WERI-Rb-1 (cell line): ENCODE measurements at regions not wholly inside any gene's neighbourhood (a gene's known extent, or its start where the extent isn't known, plus 50 kb on each side); places are given as distances from the start of the nearest gene placed in this dataset.

Experiments
- DNase-seq: peaks from one replicate; pipeline ENCODE4 v3.0.0-alpha.2; 2020
- H3K27ac ChIP-seq: fragments of 250-450 bp; sonication (Bioruptor Pico); 2 replicates; pipeline ENCODE4 v1.5.1; 2020; ENCODE audit warnings: mild to moderate bottlenecking, moderate library complexity
- H3K27me3 ChIP-seq: fragments of 250-450 bp; sonication (Bioruptor Pico); 2 replicates; pipeline ENCODE4 v1.5.1; 2021; ENCODE audit warnings: mild to moderate bottlenecking, low read depth, moderate library complexity; ENCODE audit not compliant: insufficient read depth, severe bottlenecking
- H3K36me3 ChIP-seq: fragments of 250-450 bp; sonication (Bioruptor Pico); 2 replicates; pipeline ENCODE4 v1.5.1; 2020; ENCODE audit warnings: mild to moderate bottlenecking, moderate library complexity
- H3K4me3 ChIP-seq: 2 replicates; pipeline ENCODE4 v1.5.1; 2011; ENCODE audit warnings: low read depth, mild to moderate bottlenecking, control low read depth, low read length
- H3K9me3 ChIP-seq: fragments of 250-450 bp; sonication (Bioruptor Pico); 2 replicates; pipeline ENCODE4 v1.5.1; 2021; ENCODE audit warnings: mild to moderate bottlenecking, moderate library complexity; ENCODE audit not compliant: severe bottlenecking
- TF ChIP-seq, protein P1 (sequence below): IDR thresholded peaks from 2 replicates; pipeline ENCODE4 v1.5.1; 2011; ENCODE audit warnings: low read depth, mild to moderate bottlenecking, control low read depth, inconsistent platforms, low read length

DNA sequence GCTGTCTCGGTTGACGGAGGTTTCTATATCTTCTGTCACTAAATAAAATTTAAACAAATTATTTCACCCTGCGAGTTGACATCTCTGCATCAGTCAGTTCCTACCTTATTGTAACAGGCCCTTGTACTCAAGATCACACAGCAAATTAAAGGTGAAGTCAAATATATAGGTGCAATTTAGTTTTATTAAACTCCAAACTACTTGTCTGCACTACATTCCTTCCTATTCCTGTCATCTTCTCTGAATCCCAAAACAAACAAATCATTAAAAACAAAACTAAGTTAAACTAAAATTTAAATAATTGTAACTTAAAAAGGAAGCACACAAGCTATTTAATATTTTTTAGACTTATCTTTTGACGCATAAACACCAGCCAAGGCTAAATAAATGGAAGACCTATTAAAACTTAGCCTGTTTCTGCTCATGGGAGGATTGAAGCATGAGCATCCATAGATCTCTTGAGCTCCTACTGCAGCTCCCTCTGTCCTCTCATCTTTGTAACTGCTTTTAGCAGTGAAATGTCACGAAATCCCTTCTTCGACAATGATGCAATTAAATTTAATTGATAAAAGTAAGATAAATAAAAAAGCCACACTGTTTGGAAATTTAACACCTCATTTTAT lies 1152.3 kb upstream of the GJE1 start:
- Histone ChIP-seq H3K4me3 (no peak overlapping the region), H3K36me3 (no peaks in the 10 kb centered on the region)
- no peak for DNase-seq

DNA sequence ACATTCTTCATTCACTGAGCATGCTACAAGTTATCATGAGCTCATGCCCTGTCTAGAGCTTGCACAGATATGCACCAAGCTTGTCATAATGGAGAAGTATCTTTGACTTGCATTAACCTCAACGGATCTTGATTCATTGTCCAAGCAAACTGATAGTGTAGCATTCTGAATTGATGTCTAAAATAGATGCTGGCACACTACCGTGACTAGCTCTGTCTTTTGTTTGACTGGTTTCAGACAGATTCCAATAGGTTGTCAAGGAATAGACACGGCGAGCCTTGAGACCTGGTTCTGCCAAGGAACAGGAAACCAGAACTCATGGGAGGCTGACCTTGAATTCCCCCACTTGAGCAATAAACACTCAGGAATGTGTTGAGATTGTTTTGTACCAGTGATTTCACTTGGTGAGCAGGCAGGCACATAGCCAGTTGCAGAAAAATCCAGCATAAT lies 1153.1 kb upstream of the GJE1 start:
- TF ChIP-seq, protein P1, sequence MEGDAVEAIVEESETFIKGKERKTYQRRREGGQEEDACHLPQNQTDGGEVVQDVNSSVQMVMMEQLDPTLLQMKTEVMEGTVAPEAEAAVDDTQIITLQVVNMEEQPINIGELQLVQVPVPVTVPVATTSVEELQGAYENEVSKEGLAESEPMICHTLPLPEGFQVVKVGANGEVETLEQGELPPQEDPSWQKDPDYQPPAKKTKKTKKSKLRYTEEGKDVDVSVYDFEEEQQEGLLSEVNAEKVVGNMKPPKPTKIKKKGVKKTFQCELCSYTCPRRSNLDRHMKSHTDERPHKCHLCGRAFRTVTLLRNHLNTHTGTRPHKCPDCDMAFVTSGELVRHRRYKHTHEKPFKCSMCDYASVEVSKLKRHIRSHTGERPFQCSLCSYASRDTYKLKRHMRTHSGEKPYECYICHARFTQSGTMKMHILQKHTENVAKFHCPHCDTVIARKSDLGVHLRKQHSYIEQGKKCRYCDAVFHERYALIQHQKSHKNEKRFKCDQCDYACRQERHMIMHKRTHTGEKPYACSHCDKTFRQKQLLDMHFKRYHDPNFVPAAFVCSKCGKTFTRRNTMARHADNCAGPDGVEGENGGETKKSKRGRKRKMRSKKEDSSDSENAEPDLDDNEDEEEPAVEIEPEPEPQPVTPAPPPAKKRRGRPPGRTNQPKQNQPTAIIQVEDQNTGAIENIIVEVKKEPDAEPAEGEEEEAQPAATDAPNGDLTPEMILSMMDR, result no peak
- Histone ChIP-seq H3K4me3 (no peak overlapping the region), H3K27me3 (no peaks in the 10 kb centered on the region), H3K36me3 (no peaks in the 10 kb centered on the region), H3K27ac (no peak overlapping the region), H3K9me3 (no peaks in the 10 kb centered on the region)
- DNase-seq, result no peak

More for the DNA sequence above, 1152.3 kb upstream of the GJE1 start:
- no peak overlapping the region for H3K27ac ChIP-seq
- H3K9me3 ChIP-seq, result no peaks in the 10 kb centered on the region
- TF ChIP-seq, protein P1, result no peak
- no peaks in the 10 kb centered on the region for H3K27me3 ChIP-seq

DNA sequence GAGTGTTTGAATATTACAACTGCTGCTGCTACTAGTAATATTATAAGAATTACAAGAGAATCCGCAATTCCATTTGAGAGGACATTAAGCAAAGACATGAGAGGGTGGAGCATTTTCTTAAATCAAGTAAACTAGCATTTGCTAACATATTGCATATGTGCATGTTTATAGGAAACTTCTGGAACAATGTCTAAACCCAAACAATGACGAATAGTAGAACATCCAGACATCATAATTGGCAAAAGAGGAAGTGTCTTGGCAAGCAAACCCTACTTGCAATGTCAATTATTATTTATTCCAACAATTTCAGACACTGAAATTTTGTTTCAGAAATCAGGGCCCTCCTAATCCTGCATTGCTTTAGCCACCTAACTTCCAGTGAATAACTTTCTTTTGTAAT lies 1155.3 kb upstream of the GJE1 start:
- no peak for DNase-seq
- H3K9me3 ChIP-seq, result no peaks in the 10 kb centered on the region
- TF ChIP-seq, protein P1, result no peak
- no peak overlapping the region for H3K27ac ChIP-seq
- H3K4me3 ChIP-seq, result no peak overlapping the region
- no peaks in the 10 kb centered on the region for H3K27me3 ChIP-seq
- no peaks in the 10 kb centered on the region for H3K36me3 ChIP-seq

DNA sequence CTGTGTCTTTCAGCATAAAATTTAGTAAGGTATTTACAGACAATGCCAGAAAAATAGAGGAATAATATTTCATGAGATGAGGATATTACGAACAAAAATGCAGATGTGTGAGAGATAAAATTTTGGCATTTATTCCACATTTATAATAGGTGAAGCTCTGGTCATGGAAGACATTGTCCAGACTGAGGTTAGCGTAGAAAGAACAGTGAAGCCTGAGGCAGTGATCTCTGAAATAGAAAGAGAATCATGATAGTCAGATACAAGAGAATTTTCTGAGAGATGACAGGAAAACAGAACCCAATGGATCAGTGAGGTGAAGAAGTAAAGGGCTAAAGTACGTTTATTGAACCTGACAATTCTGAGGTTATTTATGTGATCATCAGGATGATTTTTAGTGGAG lies 1155.9 kb upstream of the GJE1 start:
- Histone ChIP-seq H3K4me3 (no peak overlapping the region), H3K36me3 (no peaks in the 10 kb centered on the region), H3K9me3 (no peaks in the 10 kb centered on the region), H3K27me3 (no peaks in the 10 kb centered on the region), H3K27ac (no peak overlapping the region)
- DNase-seq, result no peak
- TF ChIP-seq, protein P1, result no peak

DNA sequence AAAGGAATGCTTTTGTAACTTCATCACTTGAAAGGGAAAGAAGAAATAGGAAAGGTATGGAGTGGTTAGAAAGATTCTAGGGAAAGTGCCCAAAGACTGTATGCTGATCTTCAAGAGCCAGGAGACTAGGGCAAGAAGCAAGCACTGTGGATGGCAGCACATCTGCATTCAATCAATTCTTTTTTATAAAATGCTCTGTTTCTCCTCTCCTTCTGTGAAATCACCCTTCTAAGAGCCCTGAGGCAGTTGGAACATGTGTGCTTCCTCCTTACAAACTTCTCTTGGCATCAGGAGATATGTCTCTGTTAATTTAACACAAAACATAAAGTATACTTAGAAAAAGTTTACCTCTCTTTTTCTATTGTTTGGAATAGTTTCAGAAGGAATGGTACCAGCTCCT lies 1162.2 kb upstream of the GJE1 start:
- no peaks in the 10 kb centered on the region for H3K36me3 ChIP-seq
- H3K4me3 ChIP-seq, result no peak overlapping the region
- DNase-seq, result no peak
- H3K27me3 ChIP-seq, result no peaks in the 10 kb centered on the region
- H3K27ac ChIP-seq, result no peak overlapping the region
- TF ChIP-seq, protein P1, result no peak
- no peaks in the 10 kb centered on the region for H3K9me3 ChIP-seq

DNA sequence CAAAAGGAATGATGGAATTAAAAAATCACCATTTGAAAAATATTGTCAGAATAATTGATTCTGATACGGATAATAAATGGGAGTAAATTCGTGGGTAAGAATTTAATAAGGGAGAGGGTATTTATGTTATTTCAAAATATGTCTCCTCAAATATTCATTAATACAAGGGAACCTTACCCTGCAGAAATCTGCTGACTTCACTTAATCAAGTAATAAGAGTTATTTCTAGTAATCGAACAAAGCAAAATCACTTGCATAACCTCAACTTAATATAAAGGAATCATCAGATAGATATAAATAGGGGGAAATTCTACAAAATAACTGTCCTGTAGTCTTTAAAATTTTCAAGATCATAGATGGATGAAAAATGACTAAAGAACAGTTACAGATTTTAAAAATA lies 1164.7 kb upstream of the GJE1 start:
- Histone ChIP-seq H3K36me3 (no peaks in the 10 kb centered on the region), H3K27me3 (no peaks in the 10 kb centered on the region), H3K4me3 (no peak overlapping the region), H3K27ac (no peak overlapping the region), H3K9me3 (no peaks in the 10 kb centered on the region)
- TF ChIP-seq, protein P1, result no peak
- no peak for DNase-seq
